ENCODE measurements at regions not wholly inside any gene's neighbourhood (a gene's known extent, or its start where the extent isn't known, plus 50 kb on each side); places are given as distances from the start of the nearest gene placed in this dataset.
A peak's percentile ranks its signal among the peaks of the same experiment; 100 is the strongest.

DNA sequence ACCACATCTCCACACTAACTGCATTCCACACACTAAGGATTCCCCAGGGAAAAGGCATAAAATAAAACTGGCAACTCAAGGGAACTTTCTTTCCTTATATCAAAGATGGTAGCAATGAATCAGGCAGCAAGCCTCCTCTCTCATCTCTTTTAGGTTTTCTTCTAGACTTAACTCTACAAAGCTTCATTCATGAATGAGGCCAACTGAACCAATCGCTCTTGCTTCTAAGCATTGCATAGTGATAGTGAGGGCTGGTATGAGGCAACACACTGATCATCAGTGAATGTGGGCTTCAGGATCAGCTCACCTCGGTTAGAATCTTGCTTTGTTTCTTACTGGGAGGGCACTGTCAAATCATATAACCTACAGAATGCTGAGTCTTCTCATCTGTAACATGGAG lies 1090.7 kb upstream of the MIR17HG start (continued):
- TF ChIP-seq ZNF778 (CRISPR knock-in tag; IDR thresholded peaks at IDR 0.05) = no peak
- TF ChIP-seq ZFX (CRISPR knock-in tag; IDR thresholded peaks at IDR 0.05) = peak; percentile 30; the same call in 1 of the 2 replicates
- no peak for TF ChIP-seq JUNB (CRISPR knock-in tag; conservative IDR thresholded peaks at IDR 0.05)
- no peak for TF ChIP-seq ZNF77 (CRISPR knock-in tag; IDR thresholded peaks at IDR 0.05)
- TF ChIP-seq ETS2 (tag; IDR thresholded peaks at IDR 0.05; ENCODE audit: borderline replicate concordance, poor library complexity, severe bottlenecking) = no peak
- TF ChIP-seq KLF13 (tag; IDR thresholded peaks at IDR 0.05; ENCODE audit: borderline replicate concordance, low read depth) = no peak
- TF ChIP-seq CBX3 (IDR thresholded peaks at IDR 0.05; ENCODE audit: borderline replicate concordance in 1 of 2, low read length in 2 of 2) = peak in 1 of 2 experiments; percentile 72; a peak in 1 of 3 replicates
- TF ChIP-seq, protein P1, sequence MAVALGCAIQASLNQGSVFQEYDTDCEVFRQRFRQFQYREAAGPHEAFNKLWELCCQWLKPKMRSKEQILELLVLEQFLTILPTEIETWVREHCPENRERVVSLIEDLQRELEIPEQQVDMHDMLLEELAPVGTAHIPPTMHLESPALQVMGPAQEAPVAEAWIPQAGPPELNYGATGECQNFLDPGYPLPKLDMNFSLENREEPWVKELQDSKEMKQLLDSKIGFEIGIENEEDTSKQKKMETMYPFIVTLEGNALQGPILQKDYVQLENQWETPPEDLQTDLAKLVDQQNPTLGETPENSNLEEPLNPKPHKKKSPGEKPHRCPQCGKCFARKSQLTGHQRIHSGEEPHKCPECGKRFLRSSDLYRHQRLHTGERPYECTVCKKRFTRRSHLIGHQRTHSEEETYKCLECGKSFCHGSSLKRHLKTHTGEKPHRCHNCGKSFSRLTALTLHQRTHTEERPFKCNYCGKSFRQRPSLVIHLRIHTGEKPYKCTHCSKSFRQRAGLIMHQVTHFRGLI (CRISPR knock-in tag; IDR thresholded peaks at IDR 0.05) = no peak
- no peak for TF ChIP-seq RAD21 (CRISPR knock-in tag; conservative IDR thresholded peaks at IDR 0.05 in 1 of 2, IDR thresholded peaks at IDR 0.05 in 1 of 2)
- TF ChIP-seq, protein P2, sequence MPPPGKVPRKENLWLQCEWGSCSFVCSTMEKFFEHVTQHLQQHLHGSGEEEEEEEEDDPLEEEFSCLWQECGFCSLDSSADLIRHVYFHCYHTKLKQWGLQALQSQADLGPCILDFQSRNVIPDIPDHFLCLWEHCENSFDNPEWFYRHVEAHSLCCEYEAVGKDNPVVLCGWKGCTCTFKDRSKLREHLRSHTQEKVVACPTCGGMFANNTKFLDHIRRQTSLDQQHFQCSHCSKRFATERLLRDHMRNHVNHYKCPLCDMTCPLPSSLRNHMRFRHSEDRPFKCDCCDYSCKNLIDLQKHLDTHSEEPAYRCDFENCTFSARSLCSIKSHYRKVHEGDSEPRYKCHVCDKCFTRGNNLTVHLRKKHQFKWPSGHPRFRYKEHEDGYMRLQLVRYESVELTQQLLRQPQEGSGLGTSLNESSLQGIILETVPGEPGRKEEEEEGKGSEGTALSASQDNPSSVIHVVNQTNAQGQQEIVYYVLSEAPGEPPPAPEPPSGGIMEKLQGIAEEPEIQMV (tag; conservative IDR thresholded peaks at IDR 0.05; ENCODE audit: low read depth) = no peak
- TF ChIP-seq, protein P3, sequence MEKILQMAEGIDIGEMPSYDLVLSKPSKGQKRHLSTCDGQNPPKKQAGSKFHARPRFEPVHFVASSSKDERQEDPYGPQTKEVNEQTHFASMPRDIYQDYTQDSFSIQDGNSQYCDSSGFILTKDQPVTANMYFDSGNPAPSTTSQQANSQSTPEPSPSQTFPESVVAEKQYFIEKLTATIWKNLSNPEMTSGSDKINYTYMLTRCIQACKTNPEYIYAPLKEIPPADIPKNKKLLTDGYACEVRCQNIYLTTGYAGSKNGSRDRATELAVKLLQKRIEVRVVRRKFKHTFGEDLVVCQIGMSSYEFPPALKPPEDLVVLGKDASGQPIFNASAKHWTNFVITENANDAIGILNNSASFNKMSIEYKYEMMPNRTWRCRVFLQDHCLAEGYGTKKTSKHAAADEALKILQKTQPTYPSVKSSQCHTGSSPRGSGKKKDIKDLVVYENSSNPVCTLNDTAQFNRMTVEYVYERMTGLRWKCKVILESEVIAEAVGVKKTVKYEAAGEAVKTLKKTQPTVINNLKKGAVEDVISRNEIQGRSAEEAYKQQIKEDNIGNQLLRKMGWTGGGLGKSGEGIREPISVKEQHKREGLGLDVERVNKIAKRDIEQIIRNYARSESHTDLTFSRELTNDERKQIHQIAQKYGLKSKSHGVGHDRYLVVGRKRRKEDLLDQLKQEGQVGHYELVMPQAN (IDR thresholded peaks at IDR 0.05; ENCODE audit: borderline replicate concordance) = no peak
- TF ChIP-seq ZNF717 (CRISPR knock-in tag; IDR thresholded peaks at IDR 0.05) = no peak
- no peak for TF ChIP-seq ZNF75A (CRISPR knock-in tag; IDR thresholded peaks at IDR 0.05)
- TF ChIP-seq PRPF4 (IDR thresholded peaks at IDR 0.05; ENCODE audit: insufficient read depth, low read depth, low read length, poor library complexity, severe bottlenecking) = no peak
- TF ChIP-seq, protein P4, sequence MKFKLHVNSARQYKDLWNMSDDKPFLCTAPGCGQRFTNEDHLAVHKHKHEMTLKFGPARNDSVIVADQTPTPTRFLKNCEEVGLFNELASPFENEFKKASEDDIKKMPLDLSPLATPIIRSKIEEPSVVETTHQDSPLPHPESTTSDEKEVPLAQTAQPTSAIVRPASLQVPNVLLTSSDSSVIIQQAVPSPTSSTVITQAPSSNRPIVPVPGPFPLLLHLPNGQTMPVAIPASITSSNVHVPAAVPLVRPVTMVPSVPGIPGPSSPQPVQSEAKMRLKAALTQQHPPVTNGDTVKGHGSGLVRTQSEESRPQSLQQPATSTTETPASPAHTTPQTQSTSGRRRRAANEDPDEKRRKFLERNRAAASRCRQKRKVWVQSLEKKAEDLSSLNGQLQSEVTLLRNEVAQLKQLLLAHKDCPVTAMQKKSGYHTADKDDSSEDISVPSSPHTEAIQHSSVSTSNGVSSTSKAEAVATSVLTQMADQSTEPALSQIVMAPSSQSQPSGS (CRISPR knock-in tag; IDR thresholded peaks at IDR 0.05) = 0 out of 2 replicates have a peak, but pooled peaks have one; percentile 32
- TF ChIP-seq, protein P5, sequence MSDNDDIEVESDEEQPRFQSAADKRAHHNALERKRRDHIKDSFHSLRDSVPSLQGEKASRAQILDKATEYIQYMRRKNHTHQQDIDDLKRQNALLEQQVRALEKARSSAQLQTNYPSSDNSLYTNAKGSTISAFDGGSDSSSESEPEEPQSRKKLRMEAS (CRISPR knock-in tag; IDR thresholded peaks at IDR 0.05) = no peak
- no peak for TF ChIP-seq RHOXF2B (CRISPR knock-in tag; conservative IDR thresholded peaks at IDR 0.05)
- no peak for TF ChIP-seq ZNF311 (CRISPR knock-in tag; IDR thresholded peaks at IDR 0.05)
- TF ChIP-seq, protein P6, sequence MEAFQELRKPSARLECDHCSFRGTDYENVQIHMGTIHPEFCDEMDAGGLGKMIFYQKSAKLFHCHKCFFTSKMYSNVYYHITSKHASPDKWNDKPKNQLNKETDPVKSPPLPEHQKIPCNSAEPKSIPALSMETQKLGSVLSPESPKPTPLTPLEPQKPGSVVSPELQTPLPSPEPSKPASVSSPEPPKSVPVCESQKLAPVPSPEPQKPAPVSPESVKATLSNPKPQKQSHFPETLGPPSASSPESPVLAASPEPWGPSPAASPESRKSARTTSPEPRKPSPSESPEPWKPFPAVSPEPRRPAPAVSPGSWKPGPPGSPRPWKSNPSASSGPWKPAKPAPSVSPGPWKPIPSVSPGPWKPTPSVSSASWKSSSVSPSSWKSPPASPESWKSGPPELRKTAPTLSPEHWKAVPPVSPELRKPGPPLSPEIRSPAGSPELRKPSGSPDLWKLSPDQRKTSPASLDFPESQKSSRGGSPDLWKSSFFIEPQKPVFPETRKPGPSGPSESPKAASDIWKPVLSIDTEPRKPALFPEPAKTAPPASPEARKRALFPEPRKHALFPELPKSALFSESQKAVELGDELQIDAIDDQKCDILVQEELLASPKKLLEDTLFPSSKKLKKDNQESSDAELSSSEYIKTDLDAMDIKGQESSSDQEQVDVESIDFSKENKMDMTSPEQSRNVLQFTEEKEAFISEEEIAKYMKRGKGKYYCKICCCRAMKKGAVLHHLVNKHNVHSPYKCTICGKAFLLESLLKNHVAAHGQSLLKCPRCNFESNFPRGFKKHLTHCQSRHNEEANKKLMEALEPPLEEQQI (IDR thresholded peaks at IDR 0.05) = no peak

Data from K562 (cell line).